Liver (tissue), 3 donors: ENCODE measurements at regions not wholly inside any gene's neighbourhood (a gene's known extent, or its start where the extent isn't known, plus 50 kb on each side); places are given as distances from the start of the nearest gene placed in this dataset.

Source experiments
- EGR1 ChIP-seq, 2 donors: IDR thresholded peaks; 2 replicates each; pipeline ENCODE4 v1.6.1; 2016 to 2018; ENCODE audit warnings: antibody characterized with exemption in 2 of 2, low read depth in 2 of 2
- RAD21 ChIP-seq, 2 donors: IDR thresholded peaks; 2 replicates each; pipeline ENCODE4 v1.6.1; 2016; ENCODE audit warnings: antibody characterized with exemption in 2 of 2, mild to moderate bottlenecking in 2 of 2
- YY1 ChIP-seq: IDR thresholded peaks from 2 replicates; pipeline ENCODE4 v1.6.1; 2016; ENCODE audit warnings: antibody characterized with exemption, mild to moderate bottlenecking
- TF ChIP-seq, protein P1 (sequence below): fragments of 150-350 bp; IDR thresholded peaks from 2 replicates; pipeline ENCODE4 v1.5.1; 2017; ENCODE audit warnings: improper control_type of control experiment, low read depth, low read length; ENCODE audit not compliant: missing input control
- TF ChIP-seq, protein P2 (sequence below): IDR thresholded peaks from 2 replicates; pipeline ENCODE4 v1.6.1; 2016; ENCODE audit warnings: antibody characterized with exemption
- TF ChIP-seq, protein P3 (sequence below): IDR thresholded peaks from 2 replicates; pipeline ENCODE4 v1.6.1; 2016; ENCODE audit warnings: antibody characterized with exemption, mild to moderate bottlenecking
- donor health status: healthy.
- donor health status: healthy.

DNA sequence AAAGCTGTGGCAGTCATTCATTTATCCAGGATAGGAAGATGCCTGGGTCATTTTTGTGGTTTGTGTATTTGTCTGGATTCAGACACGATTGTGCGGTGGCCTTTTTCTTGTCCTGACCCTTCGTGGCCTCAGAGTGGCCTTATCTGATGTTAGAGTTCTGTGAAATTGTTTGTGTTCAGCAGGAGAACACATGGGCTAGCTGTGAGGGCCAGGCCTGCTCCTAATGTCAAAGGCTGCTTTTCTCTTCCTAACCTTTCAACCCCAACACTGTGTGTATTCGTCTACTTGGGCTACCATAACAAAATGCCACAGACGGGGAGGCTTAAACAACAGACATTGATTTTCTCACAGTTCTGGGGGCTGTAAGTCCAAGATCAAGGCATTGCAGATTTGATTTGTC lies 321.8 kb downstream of the CD83 start:
- TF ChIP-seq, protein P1, sequence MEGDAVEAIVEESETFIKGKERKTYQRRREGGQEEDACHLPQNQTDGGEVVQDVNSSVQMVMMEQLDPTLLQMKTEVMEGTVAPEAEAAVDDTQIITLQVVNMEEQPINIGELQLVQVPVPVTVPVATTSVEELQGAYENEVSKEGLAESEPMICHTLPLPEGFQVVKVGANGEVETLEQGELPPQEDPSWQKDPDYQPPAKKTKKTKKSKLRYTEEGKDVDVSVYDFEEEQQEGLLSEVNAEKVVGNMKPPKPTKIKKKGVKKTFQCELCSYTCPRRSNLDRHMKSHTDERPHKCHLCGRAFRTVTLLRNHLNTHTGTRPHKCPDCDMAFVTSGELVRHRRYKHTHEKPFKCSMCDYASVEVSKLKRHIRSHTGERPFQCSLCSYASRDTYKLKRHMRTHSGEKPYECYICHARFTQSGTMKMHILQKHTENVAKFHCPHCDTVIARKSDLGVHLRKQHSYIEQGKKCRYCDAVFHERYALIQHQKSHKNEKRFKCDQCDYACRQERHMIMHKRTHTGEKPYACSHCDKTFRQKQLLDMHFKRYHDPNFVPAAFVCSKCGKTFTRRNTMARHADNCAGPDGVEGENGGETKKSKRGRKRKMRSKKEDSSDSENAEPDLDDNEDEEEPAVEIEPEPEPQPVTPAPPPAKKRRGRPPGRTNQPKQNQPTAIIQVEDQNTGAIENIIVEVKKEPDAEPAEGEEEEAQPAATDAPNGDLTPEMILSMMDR, result no peak
- TF ChIP-seq YY1 (no peak), RAD21 (IDR thresholded peaks at IDR 0.05) (no peak), EGR1 (IDR thresholded peaks at IDR 0.05; ENCODE audit: low read depth in 2 of 2) (no peak)
- TF ChIP-seq, protein P2, sequence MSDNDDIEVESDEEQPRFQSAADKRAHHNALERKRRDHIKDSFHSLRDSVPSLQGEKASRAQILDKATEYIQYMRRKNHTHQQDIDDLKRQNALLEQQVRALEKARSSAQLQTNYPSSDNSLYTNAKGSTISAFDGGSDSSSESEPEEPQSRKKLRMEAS, result no peak
- TF ChIP-seq, protein P3, sequence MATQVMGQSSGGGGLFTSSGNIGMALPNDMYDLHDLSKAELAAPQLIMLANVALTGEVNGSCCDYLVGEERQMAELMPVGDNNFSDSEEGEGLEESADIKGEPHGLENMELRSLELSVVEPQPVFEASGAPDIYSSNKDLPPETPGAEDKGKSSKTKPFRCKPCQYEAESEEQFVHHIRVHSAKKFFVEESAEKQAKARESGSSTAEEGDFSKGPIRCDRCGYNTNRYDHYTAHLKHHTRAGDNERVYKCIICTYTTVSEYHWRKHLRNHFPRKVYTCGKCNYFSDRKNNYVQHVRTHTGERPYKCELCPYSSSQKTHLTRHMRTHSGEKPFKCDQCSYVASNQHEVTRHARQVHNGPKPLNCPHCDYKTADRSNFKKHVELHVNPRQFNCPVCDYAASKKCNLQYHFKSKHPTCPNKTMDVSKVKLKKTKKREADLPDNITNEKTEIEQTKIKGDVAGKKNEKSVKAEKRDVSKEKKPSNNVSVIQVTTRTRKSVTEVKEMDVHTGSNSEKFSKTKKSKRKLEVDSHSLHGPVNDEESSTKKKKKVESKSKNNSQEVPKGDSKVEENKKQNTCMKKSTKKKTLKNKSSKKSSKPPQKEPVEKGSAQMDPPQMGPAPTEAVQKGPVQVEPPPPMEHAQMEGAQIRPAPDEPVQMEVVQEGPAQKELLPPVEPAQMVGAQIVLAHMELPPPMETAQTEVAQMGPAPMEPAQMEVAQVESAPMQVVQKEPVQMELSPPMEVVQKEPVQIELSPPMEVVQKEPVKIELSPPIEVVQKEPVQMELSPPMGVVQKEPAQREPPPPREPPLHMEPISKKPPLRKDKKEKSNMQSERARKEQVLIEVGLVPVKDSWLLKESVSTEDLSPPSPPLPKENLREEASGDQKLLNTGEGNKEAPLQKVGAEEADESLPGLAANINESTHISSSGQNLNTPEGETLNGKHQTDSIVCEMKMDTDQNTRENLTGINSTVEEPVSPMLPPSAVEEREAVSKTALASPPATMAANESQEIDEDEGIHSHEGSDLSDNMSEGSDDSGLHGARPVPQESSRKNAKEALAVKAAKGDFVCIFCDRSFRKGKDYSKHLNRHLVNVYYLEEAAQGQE, result no peak
